OCI-LY3 (cell line): ENCODE measurements at regions not wholly inside any gene's neighbourhood (a gene's known extent, or its start where the extent isn't known, plus 50 kb on each side); places are given as distances from the start of the nearest gene placed in this dataset.

Experiments used
- H2AFZ ChIP-seq: fragments of 200-600, 300-600 bp; shearing (Covaris generic); 2 replicates; pipeline ENCODE4 v1.6.0; 2014; ENCODE audit warnings: antibody characterized with exemption, low read depth, low read length
- H3K27ac ChIP-seq: fragments of 200-600, 300-600 bp; sonication (generic); 2 replicates; pipeline ENCODE4 v1.5.1; 2014; ENCODE audit warnings: mild to moderate bottlenecking, low read length, moderate library complexity, mixed read lengths
- H3K27me3 ChIP-seq: fragments of 200-600, 300-600 bp; sonication (generic); 2 replicates; pipeline ENCODE4 v1.6.1; 2014; ENCODE audit warnings: low read depth, low read length, mixed read lengths
- H3K36me3 ChIP-seq: fragments of 200-600, 300-600 bp; sonication (generic); replicated peaks from 2 replicates; pipeline ENCODE3; 2014; ENCODE audit warnings: low read depth, low read length, mixed read lengths
- H3K4me1 ChIP-seq: fragments of 300-600, 200-600 bp; sonication (generic); 2 replicates; pipeline ENCODE4 v1.6.1; 2014; ENCODE audit warnings: low read length, mixed read lengths
- H3K4me2 ChIP-seq: fragments of 200-600, 300-600 bp; sonication (generic); 2 replicates; pipeline ENCODE4 v1.6.1; 2014; ENCODE audit warnings: low read length, mixed read lengths
- H3K4me3 ChIP-seq: fragments of 300-600, 200-600 bp; sonication (generic); 2 replicates; pipeline ENCODE4 v1.5.1; 2014; ENCODE audit warnings: antibody characterized with exemption, mild to moderate bottlenecking, low read length, moderate library complexity
- H3K79me2 ChIP-seq: fragments of 300-600, 200-600 bp; shearing (Covaris generic); 2 replicates; pipeline ENCODE4 v1.6.1; 2014; ENCODE audit warnings: mild to moderate bottlenecking, low read length, mixed read lengths
- H3K9ac ChIP-seq: fragments of 300-600, 200-600 bp; shearing (Covaris generic); 2 replicates; pipeline ENCODE4 v1.6.0; 2014; ENCODE audit warnings: mild to moderate bottlenecking, low read length, moderate library complexity
- H3K9me3 ChIP-seq: fragments of 200-600, 300-600 bp; shearing (Covaris generic); 2 replicates; pipeline ENCODE4 v1.6.1; 2014; ENCODE audit warnings: low read length, mixed read lengths; ENCODE audit not compliant: insufficient read depth
- H4K20me1 ChIP-seq: fragments of 200-600, 300-600 bp; sonication (generic); 2 replicates; pipeline ENCODE4 v1.6.1; 2016; ENCODE audit warnings: low read length, mixed read lengths; ENCODE audit not compliant: insufficient read depth
- CTCF ChIP-seq: fragments of 200-600, 300-600 bp; sonication (generic); IDR thresholded peaks from 2 replicates; pipeline ENCODE4 v1.5.1; 2014; ENCODE audit warnings: antibody characterized with exemption, low read length, low read depth
- EZH2phosphoT487 ChIP-seq: fragments of 200-600 bp; shearing (Covaris generic); IDR thresholded peaks from 2 replicates; pipeline ENCODE4 v1.6.1; 2018; ENCODE audit warnings: antibody characterized with exemption, mixed run types, low read depth

- no peaks in the 10 kb centered on the region for H3K79me2 ChIP-seq
- no peaks in the 10 kb centered on the region for H3K36me3 ChIP-seq
- H3K27ac ChIP-seq: no peak overlapping the region
- TF ChIP-seq EZH2phosphoT487 (no peak), CTCF (no peak)
- no peak overlapping the region for H3K9ac ChIP-seq
- no peak overlapping the region for H2AFZ ChIP-seq
- H4K20me1 ChIP-seq: no peaks in the 10 kb centered on the region
- no peaks in the 10 kb centered on the region for H3K9me3 ChIP-seq
- H3K4me1 ChIP-seq: no peaks in the 10 kb centered on the region
- no peak overlapping the region for H3K4me2 ChIP-seq
- H3K4me3 ChIP-seq: no peak overlapping the region
- H3K27me3 ChIP-seq: no peaks in the 10 kb centered on the region
Observed at GRCh38 chr5:26572480-26572879, 465.9 kb downstream of the CDH9 start.

- no peaks in the 10 kb centered on the region for H3K4me1 ChIP-seq
- TF ChIP-seq CTCF (no peak), EZH2phosphoT487 (no peak)
- no peaks in the 10 kb centered on the region for H3K27me3 ChIP-seq
- no peaks in the 10 kb centered on the region for H4K20me1 ChIP-seq
- no peaks in the 10 kb centered on the region for H3K79me2 ChIP-seq
- H3K4me2 ChIP-seq: no peak overlapping the region
- no peak overlapping the region for H3K9ac ChIP-seq
- no peak overlapping the region for H3K4me3 ChIP-seq
- H3K36me3 ChIP-seq: no peaks in the 10 kb centered on the region
- H3K9me3 ChIP-seq: no peaks in the 10 kb centered on the region
- no peak overlapping the region for H2AFZ ChIP-seq
- H3K27ac ChIP-seq: no peak overlapping the region
Observed at GRCh38 chr5:26569929-26570258, 468.5 kb downstream of the CDH9 start.

- Histone ChIP-seq H3K27me3 (no peaks in the 10 kb centered on the region), H3K4me2 (no peak overlapping the region), H4K20me1 (no peaks in the 10 kb centered on the region), H2AFZ (no peak overlapping the region), H3K79me2 (no peaks in the 10 kb centered on the region), H3K9ac (no peak overlapping the region), H3K4me3 (no peak overlapping the region), H3K4me1 (no peaks in the 10 kb centered on the region), H3K36me3 (no peaks in the 10 kb centered on the region), H3K27ac (no peak overlapping the region), H3K9me3 (no peaks in the 10 kb centered on the region)
- TF ChIP-seq EZH2phosphoT487 (no peak), CTCF (no peak)
Observed at GRCh38 chr5:26569241-26569928, 469.0 kb downstream of the CDH9 start.

GRCh38 chr5:26568316-26568715 is 470.1 kb downstream of the CDH9 start:
- H3K27ac ChIP-seq: no peak overlapping the region
- no peaks in the 10 kb centered on the region for H3K27me3 ChIP-seq
- H3K36me3 ChIP-seq: no peaks in the 10 kb centered on the region
- no peak overlapping the region for H3K4me3 ChIP-seq
- no peaks in the 10 kb centered on the region for H3K4me1 ChIP-seq
- TF ChIP-seq CTCF (no peak), EZH2phosphoT487 (no peak)
- no peak overlapping the region for H3K4me2 ChIP-seq
- H3K9me3 ChIP-seq: no peaks in the 10 kb centered on the region
- no peak overlapping the region for H2AFZ ChIP-seq
- H3K79me2 ChIP-seq: no peaks in the 10 kb centered on the region
- no peaks in the 10 kb centered on the region for H4K20me1 ChIP-seq
- no peak overlapping the region for H3K9ac ChIP-seq
